Esophagus muscularis mucosa (tissue), 4 donors: ENCODE measurements at regions not wholly inside any gene's neighbourhood (a gene's known extent, or its start where the extent isn't known, plus 50 kb on each side); places are given as distances from the start of the nearest gene placed in this dataset.
A peak's percentile ranks its signal among the peaks of the same experiment; 100 is the strongest.

ENCODE experiments used
- DNase-seq: peaks from one replicate; pipeline ENCODE4 v3.0.0-alpha.2; 2017; ENCODE audit errors: extremely low spot score
- H3K27ac ChIP-seq, 4 donors: fragments of 200-600 bp; sonication (generic); replicated peaks in 1 of 4; 1 replicate in 3 of 4; 2 replicates in 1 of 4; pipeline ENCODE4 v1.5.1; 2016 to 2019; ENCODE audit warnings: mild to moderate bottlenecking in 1 of 4
- H3K27me3 ChIP-seq, 4 donors: fragments of 200-600 bp; sonication (generic); one replicate each; pipeline versions ENCODE4 v1.5.1 to v1.6.0; 2016 to 2019
- H3K36me3 ChIP-seq, 4 donors: fragments of 200-600 bp; sonication (generic); one replicate each; pipeline ENCODE4 v1.5.1; 2016 to 2019
- H3K4me1 ChIP-seq, 4 donors: fragments of 200-600 bp; sonication (generic); one replicate each; pipeline ENCODE4 v1.5.1; 2016 to 2019
- H3K4me3 ChIP-seq, 4 donors: fragments of 200-600 bp; sonication (generic); 1 replicate in 2 of 4; 2 replicates in 2 of 4; pipeline ENCODE4 v1.5.1; 2016 to 2019; ENCODE audit warnings: mild to moderate bottlenecking in 4 of 4, moderate library complexity in 1 of 4
- H3K9me3 ChIP-seq, 4 donors: fragments of 200-600 bp; sonication (generic); 1 replicate in 3 of 4; 2 replicates in 1 of 4; pipeline ENCODE4 v1.5.1; 2016 to 2019
- CTCF ChIP-seq, 3 experiments: fragments of 200-600 bp in 2 of 3; fragments of 450-650 bp in 1 of 3; sonication (generic) in 2 of 3; IDR thresholded peaks; one replicate each; pipeline ENCODE4 v1.5.1; 2017 to 2019; ENCODE audit warnings: antibody characterized with exemption in 3 of 3, mild to moderate bottlenecking in 2 of 3, moderate library complexity in 1 of 3
- EP300 ChIP-seq: sonication (generic); formaldehyde crosslinking; IDR thresholded peaks from one replicate; pipeline ENCODE4 v1.6.1; 2017; ENCODE audit warnings: antibody characterized with exemption
- POLR2A ChIP-seq: fragments of 450-650 bp; IDR thresholded peaks from one replicate; pipeline ENCODE4 v1.6.1; 2017; ENCODE audit warnings: antibody characterized with exemption, moderate library complexity, mild to moderate bottlenecking, low read depth
- POLR2AphosphoS5 ChIP-seq, 2 donors: sonication (generic); formaldehyde crosslinking; IDR thresholded peaks; one replicate each; pipeline ENCODE4 v1.6.1; 2017; ENCODE audit warnings: antibody characterized with exemption in 2 of 2
- WGBS: methylation state at CpG from one replicate; pipeline ENCODE4 v1.1.5; 2018; 5-methylcytosine and 5-hydroxymethylcytosine counted together
- intact Hi-C: fragments of 100-400 bp; cut with DNase I; formaldehyde crosslinking; loops from one replicate; pipeline ENCODE4 v1.15.1; 2023

GRCh38 chr3:184481984-184482671 is 79.5 kb upstream of the EPHB3 start:
- Histone ChIP-seq H3K9me3 (peaks cover 0 to 9% (median 8%) of the 10 kb centered on the region in 4 donors), H3K4me3 (no peak overlapping the region), H3K27me3 (peaks cover 0 to 53% (median 0%) of the 10 kb centered on the region in 4 donors), H3K36me3 (no peaks in the 10 kb centered on the region), H3K27ac (no peak overlapping the region), H3K4me1 (no peaks in the 10 kb centered on the region)
- WGBS, result 71% methylated on average over 7 of the region's 7 CpGs
- intact Hi-C loops, result no loop called here
- peak; percentile 34 for DNase-seq
- TF ChIP-seq EP300 (no peak), CTCF (IDR thresholded peaks at IDR 0.05) (no peak), POLR2AphosphoS5 (IDR thresholded peaks at IDR 0.05) (no peak), POLR2A (no peak)

- WGBS, result 51% methylated on average over 2 of the region's 2 CpGs
- H3K27me3 ChIP-seq, result peaks cover 0 to 59% (median 3%) of the 10 kb centered on the region in 4 donors
- no peaks in the 10 kb centered on the region for H3K4me1 ChIP-seq
- TF ChIP-seq CTCF (IDR thresholded peaks at IDR 0.05) (no peak), POLR2AphosphoS5 (IDR thresholded peaks at IDR 0.05) (no peak), POLR2A (no peak), EP300 (no peak)
- intact Hi-C loops, result no loop called here
- peak; percentile 7 for DNase-seq
- no peak overlapping the region for H3K27ac ChIP-seq
- H3K36me3 ChIP-seq, result no peaks in the 10 kb centered on the region
- no peaks in the 10 kb centered on the region for H3K9me3 ChIP-seq
- H3K4me3 ChIP-seq, result no peak overlapping the region
Observed at GRCh38 chr3:184485241-184485640, 76.3 kb upstream of the EPHB3 start.

- DNase-seq, result peak; percentile 45
- H3K4me3 ChIP-seq, result no peak overlapping the region
- H3K27ac ChIP-seq, result no peak overlapping the region
- peaks cover 0 to 59% (median 3%) of the 10 kb centered on the region in 4 donors for H3K27me3 ChIP-seq
- WGBS, result 90% methylated on average over 3 of the region's 3 CpGs
- H3K36me3 ChIP-seq, result no peaks in the 10 kb centered on the region
- no peaks in the 10 kb centered on the region for H3K9me3 ChIP-seq
- no peaks in the 10 kb centered on the region for H3K4me1 ChIP-seq
- TF ChIP-seq CTCF (IDR thresholded peaks at IDR 0.05) (no peak), EP300 (no peak), POLR2A (no peak), POLR2AphosphoS5 (IDR thresholded peaks at IDR 0.05) (no peak)
- intact Hi-C loops, result no loop called here
Observed at GRCh38 chr3:184485906-184486305, 75.7 kb upstream of the EPHB3 start.

GRCh38 chr3:184486614-184487013 is 75.0 kb upstream of the EPHB3 start:
- H3K27me3 ChIP-seq, result peaks cover 0 to 59% (median 10%) of the 10 kb centered on the region in 4 donors

More at GRCh38 chr3:184486614-184487013, 75.0 kb upstream of the EPHB3 start:
- Histone ChIP-seq H3K4me3 (no peak overlapping the region), H3K4me1 (peaks cover 0 to 6% (median 2%) of the 10 kb centered on the region in 4 donors), H3K27ac (no peak overlapping the region), H3K9me3 (no peaks in the 10 kb centered on the region), H3K36me3 (no peaks in the 10 kb centered on the region)
- TF ChIP-seq POLR2AphosphoS5 (IDR thresholded peaks at IDR 0.05), result no peak
- TF ChIP-seq CTCF (IDR thresholded peaks at IDR 0.05), result no peak
- TF ChIP-seq EP300, result no peak
- TF ChIP-seq POLR2A, result no peak
- intact Hi-C loops, result no loop called here
- peak; percentile 3 for DNase-seq
